Smooth muscle cell (in vitro differentiated cells): ENCODE measurements at regions not wholly inside any gene's neighbourhood (a gene's known extent, or its start where the extent isn't known, plus 50 kb on each side); places are given as distances from the start of the nearest gene placed in this dataset.

Experiments used
- DNase-seq: peaks from one replicate; lab custom pipeline; 2025; ENCODE audit not compliant: unreplicated experiment; lab: John Stamatoyannopoulos, UW
- H2AFZ ChIP-seq: fragments of 200-600 bp; sonication (generic); 2 replicates; pipeline ENCODE4 v1.6.0; 2016; ENCODE audit warnings: antibody characterized with exemption, low read depth, mild to moderate bottlenecking
- H3F3A ChIP-seq: fragments of 200-600 bp; sonication (generic); 2 replicates; pipeline ENCODE4 v1.6.0; 2017; ENCODE audit warnings: antibody characterized with exemption, low read depth
- H3K27ac ChIP-seq: fragments of 200-600 bp; sonication (generic); 2 replicates; pipeline ENCODE4 v1.5.1; 2016; ENCODE audit warnings: low read depth, mild to moderate bottlenecking
- H3K27me3 ChIP-seq: fragments of 200-600 bp; sonication (generic); 2 replicates; pipeline ENCODE4 v1.6.1; 2016; ENCODE audit warnings: low read depth, mild to moderate bottlenecking
- H3K36me3 ChIP-seq: fragments of 200-600 bp; sonication (generic); 2 replicates; pipeline ENCODE4 v1.5.1; 2016; ENCODE audit warnings: low read depth
- H3K4me1 ChIP-seq: fragments of 200-600 bp; sonication (generic); 2 replicates; pipeline ENCODE4 v1.5.1; 2016; ENCODE audit warnings: low read depth
- H3K4me2 ChIP-seq: fragments of 200-600 bp; sonication (generic); 2 replicates; pipeline ENCODE4 v1.6.0; 2016; ENCODE audit warnings: mild to moderate bottlenecking
- H3K4me3 ChIP-seq: fragments of 200-600 bp; sonication (generic); 2 replicates; pipeline ENCODE4 v1.5.1; 2016; ENCODE audit warnings: mild to moderate bottlenecking
- H3K79me2 ChIP-seq: fragments of 200-600 bp; sonication (generic); 2 replicates; pipeline ENCODE4 v1.6.0; 2016; ENCODE audit warnings: low read depth, mild to moderate bottlenecking
- H3K9ac ChIP-seq: fragments of 200-600 bp; sonication (generic); 2 replicates; pipeline ENCODE4 v1.6.0; 2016; ENCODE audit warnings: low read depth
- H3K9me3 ChIP-seq: fragments of 200-600 bp; sonication (generic); replicated peaks from 2 replicates; pipeline ENCODE4 v1.5.1; 2016; ENCODE audit warnings: low read depth
- H4K20me1 ChIP-seq: fragments of 200-600 bp; sonication (generic); 2 replicates; pipeline ENCODE4 v1.6.0; 2016; ENCODE audit warnings: low read depth
- WGBS: methylation state at CpG from one replicate; pipeline ENCODE4 v1.1.7; 2016; ENCODE audit warnings: low lambda C conversion rate; 5-methylcytosine and 5-hydroxymethylcytosine counted together
- TF ChIP-seq, protein P1 (sequence below): fragments of 200-600 bp; sonication (generic); IDR thresholded peaks from 2 replicates; pipeline ENCODE4 v1.5.1; 2017; ENCODE audit warnings: borderline replicate concordance, mild to moderate bottlenecking, antibody characterized with exemption; ENCODE audit not compliant: insufficient read depth, poor library complexity, severe bottlenecking

DNA sequence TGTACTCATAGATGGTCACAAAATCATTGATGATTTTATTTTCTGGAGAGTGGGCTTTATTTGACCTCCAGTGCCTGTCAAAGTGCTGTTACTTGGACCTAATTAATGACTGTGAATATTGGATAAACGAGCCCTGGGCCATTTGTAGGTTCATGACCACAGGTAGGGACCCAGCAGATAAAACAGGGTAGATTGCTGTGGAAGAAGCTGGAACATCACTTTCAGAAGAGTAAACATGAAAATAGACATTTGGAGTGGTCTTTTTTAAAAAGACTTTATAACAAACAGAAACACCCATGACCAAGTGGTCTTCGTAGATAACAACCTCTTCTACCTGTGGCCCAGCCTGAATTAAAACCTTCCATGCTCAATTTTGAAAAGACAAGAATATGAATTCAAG, 472.8 kb upstream of the MKI67 start:
- no peak overlapping the region for H3K27ac ChIP-seq
- H3K27me3 ChIP-seq, result no peaks in the 10 kb centered on the region
- no peaks in the 10 kb centered on the region for H3K9me3 ChIP-seq
- H3K4me2 ChIP-seq, result no peak overlapping the region
- no peaks in the 10 kb centered on the region for H3F3A ChIP-seq
- H3K9ac ChIP-seq, result no peak overlapping the region
- DNase-seq, result no peak
- TF ChIP-seq, protein P1, sequence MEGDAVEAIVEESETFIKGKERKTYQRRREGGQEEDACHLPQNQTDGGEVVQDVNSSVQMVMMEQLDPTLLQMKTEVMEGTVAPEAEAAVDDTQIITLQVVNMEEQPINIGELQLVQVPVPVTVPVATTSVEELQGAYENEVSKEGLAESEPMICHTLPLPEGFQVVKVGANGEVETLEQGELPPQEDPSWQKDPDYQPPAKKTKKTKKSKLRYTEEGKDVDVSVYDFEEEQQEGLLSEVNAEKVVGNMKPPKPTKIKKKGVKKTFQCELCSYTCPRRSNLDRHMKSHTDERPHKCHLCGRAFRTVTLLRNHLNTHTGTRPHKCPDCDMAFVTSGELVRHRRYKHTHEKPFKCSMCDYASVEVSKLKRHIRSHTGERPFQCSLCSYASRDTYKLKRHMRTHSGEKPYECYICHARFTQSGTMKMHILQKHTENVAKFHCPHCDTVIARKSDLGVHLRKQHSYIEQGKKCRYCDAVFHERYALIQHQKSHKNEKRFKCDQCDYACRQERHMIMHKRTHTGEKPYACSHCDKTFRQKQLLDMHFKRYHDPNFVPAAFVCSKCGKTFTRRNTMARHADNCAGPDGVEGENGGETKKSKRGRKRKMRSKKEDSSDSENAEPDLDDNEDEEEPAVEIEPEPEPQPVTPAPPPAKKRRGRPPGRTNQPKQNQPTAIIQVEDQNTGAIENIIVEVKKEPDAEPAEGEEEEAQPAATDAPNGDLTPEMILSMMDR, result no peak
- H3K79me2 ChIP-seq, result no peaks in the 10 kb centered on the region
- 96% methylated on average over 2 of the region's 2 CpGs for WGBS
- H3K4me3 ChIP-seq, result no peak overlapping the region
- no peaks in the 10 kb centered on the region for H3K36me3 ChIP-seq
- H2AFZ ChIP-seq, result no peak overlapping the region
- no peaks in the 10 kb centered on the region for H3K4me1 ChIP-seq
- H4K20me1 ChIP-seq, result no peaks in the 10 kb centered on the region

DNA sequence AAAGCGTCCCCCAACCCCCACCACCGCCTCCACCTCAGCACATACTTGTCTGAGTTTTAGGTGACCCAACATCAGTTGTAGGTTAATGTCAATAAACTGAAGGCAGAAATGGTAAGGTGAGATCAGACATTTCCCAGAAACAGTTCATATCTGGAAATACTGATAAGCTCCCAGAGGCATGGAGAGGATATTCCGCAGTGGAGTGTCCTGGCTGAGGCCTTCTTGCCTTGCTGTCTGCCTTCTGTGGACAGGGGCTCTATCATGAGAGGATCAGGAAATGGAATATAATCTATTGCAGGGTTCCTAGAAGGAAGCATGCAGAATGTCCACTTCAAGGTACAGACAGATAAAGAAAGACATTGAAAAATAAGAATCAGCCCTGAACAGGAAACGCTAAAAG, 473.3 kb upstream of the MKI67 start:
- no peak overlapping the region for H3K4me3 ChIP-seq
- H3F3A ChIP-seq, result no peaks in the 10 kb centered on the region
- no peaks in the 10 kb centered on the region for H4K20me1 ChIP-seq
- H3K79me2 ChIP-seq, result no peaks in the 10 kb centered on the region
- no peak overlapping the region for H3K9ac ChIP-seq
- H3K4me1 ChIP-seq, result no peaks in the 10 kb centered on the region
- H3K27ac ChIP-seq, result no peak overlapping the region
- no peak overlapping the region for H3K4me2 ChIP-seq
- H2AFZ ChIP-seq, result no peak overlapping the region
- no peaks in the 10 kb centered on the region for H3K9me3 ChIP-seq
- no peaks in the 10 kb centered on the region for H3K27me3 ChIP-seq
- H3K36me3 ChIP-seq, result no peaks in the 10 kb centered on the region
- no peak for DNase-seq
- WGBS, result 72% methylated on average over 4 of the region's 4 CpGs
- TF ChIP-seq, protein P1, result no peak

DNA sequence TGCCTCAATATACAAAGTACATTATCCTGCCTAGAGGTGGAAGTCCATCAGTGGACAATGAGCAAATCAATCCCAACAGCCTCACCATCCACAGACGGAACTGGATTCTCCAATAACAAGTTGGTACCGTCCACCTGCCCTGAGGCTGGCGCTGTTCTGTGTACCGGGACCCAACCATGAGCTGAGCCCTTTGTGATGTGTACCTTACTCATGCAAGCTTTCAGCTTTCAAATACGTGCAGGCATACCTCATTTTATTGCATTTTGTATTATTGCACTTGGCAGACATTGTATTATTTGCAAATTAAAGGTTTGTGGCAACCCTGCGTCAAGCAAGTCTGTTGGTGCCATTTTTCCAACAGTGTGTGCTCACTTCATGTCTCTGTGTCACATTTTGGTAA, 476.0 kb upstream of the MKI67 start:
- Histone ChIP-seq H3K27ac (no peak overlapping the region), H3K79me2 (no peaks in the 10 kb centered on the region), H4K20me1 (no peaks in the 10 kb centered on the region), H3K9me3 (no peaks in the 10 kb centered on the region), H3K36me3 (no peaks in the 10 kb centered on the region), H3F3A (no peaks in the 10 kb centered on the region), H3K27me3 (no peaks in the 10 kb centered on the region), H3K4me3 (no peak overlapping the region), H2AFZ (no peak overlapping the region), H3K4me1 (no peaks in the 10 kb centered on the region), H3K9ac (no peak overlapping the region), H3K4me2 (no peak overlapping the region)
- DNase-seq, result no peak
- WGBS, result 97% methylated on average over 6 of the region's 6 CpGs
- TF ChIP-seq, protein P1, result no peak

DNA sequence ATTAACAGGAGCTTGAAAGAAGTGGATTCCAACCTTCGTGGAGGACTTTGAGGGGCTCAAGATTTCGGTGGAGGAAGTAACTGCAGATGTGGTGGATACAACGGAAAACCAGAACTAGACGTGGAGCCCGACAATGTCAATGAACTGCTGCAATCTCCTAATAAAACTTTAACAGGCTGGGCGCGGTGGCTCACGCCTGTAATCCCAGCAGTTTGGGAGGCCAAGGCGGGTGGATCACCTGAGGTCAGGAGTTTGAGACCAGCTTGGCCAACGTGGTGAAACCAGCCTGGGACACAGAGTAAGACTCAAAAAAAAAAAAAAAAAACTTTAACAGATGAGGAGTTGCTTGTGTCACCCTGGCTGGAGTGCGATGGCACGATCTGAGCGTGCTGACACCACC, 477.8 kb upstream of the MKI67 start:
- H4K20me1 ChIP-seq, result no peaks in the 10 kb centered on the region
- WGBS, result 96% methylated on average over 13 of the region's 13 CpGs
- TF ChIP-seq, protein P1, result no peak

More for the DNA sequence above, 477.8 kb upstream of the MKI67 start:
- no peak overlapping the region for H3K9ac ChIP-seq
- H3F3A ChIP-seq, result no peaks in the 10 kb centered on the region
- no peaks in the 10 kb centered on the region for H3K9me3 ChIP-seq
- no peak for DNase-seq
- no peak overlapping the region for H3K4me3 ChIP-seq
- H3K4me1 ChIP-seq, result no peaks in the 10 kb centered on the region
- no peak overlapping the region for H3K27ac ChIP-seq
- no peak overlapping the region for H2AFZ ChIP-seq
- H3K4me2 ChIP-seq, result no peak overlapping the region
- H3K27me3 ChIP-seq, result no peaks in the 10 kb centered on the region
- no peaks in the 10 kb centered on the region for H3K79me2 ChIP-seq
- H3K36me3 ChIP-seq, result no peaks in the 10 kb centered on the region
